HS-5 (cell line): ENCODE measurements at regions not wholly inside any gene's neighbourhood (a gene's known extent, or its start where the extent isn't known, plus 50 kb on each side); places are given as distances from the start of the nearest gene placed in this dataset.
A peak's percentile ranks its signal among the peaks of the same experiment; 100 is the strongest.
"Not testable (repeated sequence)": the region's sequence is repeated elsewhere in the genome, so short reads cannot be mapped to it uniquely, and the experiment has no call there.

ENCODE experiments used
- DNase-seq: peaks from one replicate; pipeline ENCODE4 v3.0.0-alpha.2; 2012; ENCODE audit warnings: low read depth

DNA sequence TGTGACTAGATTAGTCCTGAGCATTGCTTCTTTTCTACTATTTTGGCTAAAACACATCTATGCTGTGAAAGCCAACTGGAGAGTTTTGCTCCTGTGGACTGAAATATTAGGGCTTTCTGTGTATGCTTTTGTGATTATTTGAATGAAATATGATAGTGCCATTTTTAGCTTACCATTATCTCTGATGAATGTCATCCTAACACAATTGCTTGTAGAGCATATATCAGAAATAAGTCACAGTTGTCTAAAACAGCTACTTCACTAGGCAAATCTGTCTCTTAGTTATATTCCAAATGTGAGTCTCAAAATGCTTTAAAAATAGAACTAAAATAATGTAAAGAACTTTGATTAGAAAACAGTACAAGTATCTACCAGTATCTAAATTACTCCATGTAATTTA is 401.4 kb upstream of the PTCHD4 start:
- DNase-seq, result no peak

DNA sequence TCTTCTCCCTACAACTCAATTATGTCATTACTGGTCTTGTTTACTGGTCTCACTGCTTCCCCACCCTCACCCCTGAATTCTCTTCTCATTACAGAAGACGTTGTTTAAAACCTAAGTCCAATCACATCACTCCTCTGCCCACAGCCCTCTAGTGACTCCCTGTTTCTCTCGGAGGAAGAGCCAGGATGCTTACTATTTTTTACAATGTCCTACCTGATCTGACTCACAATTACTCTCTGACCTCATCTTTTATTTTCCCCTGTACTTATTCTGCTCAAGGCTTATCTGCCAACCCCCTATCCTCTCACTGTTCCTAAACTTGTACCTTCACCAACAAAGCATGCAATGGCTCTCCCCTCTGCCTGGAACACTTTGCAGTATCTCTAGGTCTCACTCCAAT is 400.4 kb upstream of the PTCHD4 start:
- no peak for DNase-seq

DNA sequence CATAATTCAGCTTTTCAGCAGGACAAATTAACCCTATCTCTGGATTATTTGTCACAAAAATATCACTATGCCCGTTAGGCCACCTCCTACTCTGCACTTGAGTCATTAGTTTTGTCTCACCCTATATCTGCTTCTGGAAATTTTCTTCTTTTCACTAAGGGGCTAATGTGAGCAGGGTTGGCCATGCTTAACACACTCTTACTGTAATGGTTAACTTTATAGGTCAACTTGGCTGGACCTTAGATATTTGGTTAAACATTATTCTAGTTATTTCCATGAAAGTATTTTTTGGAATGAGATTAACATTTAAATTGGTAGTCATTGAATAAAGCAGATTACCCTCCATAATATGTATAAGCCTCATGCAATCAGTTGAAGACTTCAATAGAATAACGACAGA is 394.6 kb upstream of the PTCHD4 start:
- DNase-seq, result no peak

DNA sequence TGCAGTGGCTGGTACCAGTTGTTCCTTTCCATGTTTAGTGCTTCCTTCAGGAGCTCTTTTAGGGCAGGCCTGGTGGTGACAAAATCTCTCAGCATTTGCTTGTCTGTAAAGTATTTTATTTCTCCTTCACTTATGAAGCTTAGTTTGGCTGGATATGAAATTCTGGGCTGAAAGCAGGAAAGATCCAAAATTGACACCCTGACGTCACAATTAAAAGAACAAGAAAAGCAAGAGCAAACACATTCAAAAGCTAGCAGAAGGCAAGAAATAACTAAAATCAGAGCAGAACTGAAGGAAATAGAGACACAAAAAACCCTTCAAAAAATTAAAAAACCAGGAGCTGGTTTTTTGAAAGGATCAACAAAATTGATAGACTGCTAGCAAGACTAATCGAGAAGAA is 382.4 kb upstream of the PTCHD4 start:
- not testable (repeated sequence) for DNase-seq

DNA sequence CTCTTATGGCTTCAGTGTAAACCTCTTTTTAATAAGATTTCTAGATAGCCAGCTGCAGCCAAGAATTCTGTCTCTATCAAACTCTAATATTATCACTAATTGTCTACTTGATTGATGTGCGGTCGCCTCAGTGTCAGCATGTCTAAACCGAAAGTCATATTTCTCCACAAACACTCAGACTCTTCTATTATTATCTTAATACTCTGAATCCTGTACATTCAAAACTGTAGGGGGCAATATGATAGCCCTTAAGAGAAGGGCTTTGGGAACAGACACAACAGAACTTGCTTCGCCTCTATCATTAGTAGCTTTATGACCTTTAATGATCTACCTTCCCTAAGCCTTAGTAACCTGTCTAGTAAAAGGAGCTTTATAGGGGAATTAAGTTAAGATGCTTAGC is 379.7 kb upstream of the PTCHD4 start:
- no peak for DNase-seq

DNA sequence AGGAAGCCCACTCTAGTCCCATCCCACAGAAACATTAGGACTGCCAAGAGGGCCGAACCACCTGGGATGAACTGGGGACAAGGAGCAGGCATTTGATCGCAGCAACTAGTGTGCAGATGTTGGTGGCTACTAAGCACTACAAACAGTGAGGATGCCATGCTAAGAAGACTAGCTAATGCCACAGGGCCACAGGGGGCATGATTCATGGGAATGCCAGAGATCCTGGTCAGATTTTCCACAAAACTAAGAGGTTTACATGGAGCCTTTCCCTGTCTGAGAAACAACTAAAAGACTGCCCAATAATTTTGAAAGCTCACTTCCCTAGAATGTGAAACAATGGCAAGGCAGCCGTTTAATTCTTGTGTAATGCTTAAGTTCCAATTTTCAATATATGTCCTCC is 375.9 kb upstream of the PTCHD4 start:
- DNase-seq, result no peak

DNA sequence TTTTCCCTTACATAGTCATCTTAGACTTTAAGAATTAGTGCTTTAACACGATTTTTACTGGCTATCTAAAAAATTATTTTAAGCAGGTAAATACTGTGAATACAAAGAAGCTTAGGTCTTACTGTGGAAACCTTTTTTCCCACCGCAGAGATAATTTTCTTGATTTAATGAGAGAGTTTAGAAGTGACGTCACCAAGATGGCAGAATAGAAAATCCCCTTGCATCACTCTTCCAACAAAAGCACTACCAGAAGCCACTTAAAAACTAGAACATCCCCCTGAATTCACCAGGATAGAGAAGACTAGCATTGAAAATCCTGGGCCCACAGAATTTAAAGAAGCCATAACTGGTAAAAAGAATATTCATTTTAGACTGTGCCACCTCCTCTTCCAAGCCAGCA is 375.4 kb upstream of the PTCHD4 start:
- no peak for DNase-seq

DNA sequence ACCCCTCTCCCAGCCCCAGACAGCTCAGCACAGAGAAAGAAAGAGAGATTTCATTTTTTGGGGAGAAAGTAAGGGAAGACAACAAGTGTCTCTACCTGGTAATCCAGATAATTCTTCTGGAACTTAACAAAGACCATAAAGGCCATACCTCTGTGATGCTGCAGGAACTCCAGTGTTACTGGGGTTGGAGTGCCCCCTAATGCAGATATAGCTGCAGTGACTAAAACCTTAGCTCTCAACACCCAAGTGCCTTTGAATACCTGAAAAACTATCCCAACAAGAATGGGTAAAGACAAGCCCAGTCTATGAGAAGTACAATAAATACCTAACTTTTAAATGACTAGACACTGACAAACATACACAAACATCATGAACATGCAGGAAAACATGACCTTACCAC is 365.3 kb upstream of the PTCHD4 start:
- no peak for DNase-seq

DNA sequence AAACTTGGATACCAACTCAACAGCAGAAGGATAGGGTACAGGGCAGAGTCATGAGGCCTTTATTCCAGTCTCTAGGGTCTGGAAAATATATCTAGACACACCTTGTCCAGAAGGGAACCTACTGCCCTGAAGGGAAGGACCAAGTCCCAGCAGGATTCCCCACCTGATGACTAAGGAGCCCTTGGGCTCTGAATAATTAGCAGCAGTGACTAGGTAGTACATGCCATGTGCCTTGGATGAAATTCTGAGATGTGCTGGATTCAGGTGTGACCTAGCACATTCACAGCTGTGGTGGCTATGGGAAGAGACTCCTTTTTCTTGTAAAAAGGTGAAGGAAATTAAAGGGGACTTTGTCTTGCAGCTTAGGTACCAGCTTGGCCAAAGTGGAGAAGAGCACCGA is 364.3 kb upstream of the PTCHD4 start:
- DNase-seq, result no peak

DNA sequence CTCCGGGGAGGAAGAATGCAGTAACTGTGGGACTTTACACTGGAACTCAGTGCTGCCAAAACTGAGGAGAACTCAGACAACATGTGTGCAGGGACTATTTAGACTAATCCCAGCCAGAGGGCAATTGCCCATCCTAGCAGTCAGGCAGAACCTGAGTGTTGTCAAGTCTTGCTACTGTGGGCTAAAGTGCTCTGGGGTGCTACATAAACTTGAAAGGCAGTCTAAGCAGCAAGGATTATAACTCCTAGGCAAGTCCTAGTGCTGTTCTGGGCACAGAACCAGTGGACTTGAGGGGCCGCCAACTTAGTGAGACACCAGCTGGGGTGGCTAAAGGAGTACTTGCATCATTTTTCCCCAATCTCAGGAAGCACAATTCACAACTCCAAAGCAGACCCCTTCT is 363.8 kb upstream of the PTCHD4 start:
- DNase-seq, result no peak

DNA sequence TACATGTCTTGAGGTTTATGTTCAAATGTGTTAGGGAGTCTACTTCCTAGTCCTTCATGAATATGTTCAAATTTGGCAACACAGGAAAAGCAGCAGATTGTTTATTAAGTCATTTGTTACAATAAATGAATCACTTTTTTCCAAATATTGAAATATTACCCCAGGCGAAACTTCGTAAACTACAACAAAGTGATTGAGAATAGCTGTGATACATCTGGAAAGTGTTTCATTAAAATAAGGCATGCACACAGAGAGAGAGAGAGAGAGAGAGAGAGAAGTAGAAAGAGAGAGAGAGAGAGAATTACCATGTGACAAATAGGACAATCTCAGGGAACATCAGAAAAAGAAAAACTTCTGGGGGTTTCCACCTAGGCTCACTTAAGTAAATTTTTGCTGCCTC is 363.1 kb upstream of the PTCHD4 start:
- no peak for DNase-seq

DNA sequence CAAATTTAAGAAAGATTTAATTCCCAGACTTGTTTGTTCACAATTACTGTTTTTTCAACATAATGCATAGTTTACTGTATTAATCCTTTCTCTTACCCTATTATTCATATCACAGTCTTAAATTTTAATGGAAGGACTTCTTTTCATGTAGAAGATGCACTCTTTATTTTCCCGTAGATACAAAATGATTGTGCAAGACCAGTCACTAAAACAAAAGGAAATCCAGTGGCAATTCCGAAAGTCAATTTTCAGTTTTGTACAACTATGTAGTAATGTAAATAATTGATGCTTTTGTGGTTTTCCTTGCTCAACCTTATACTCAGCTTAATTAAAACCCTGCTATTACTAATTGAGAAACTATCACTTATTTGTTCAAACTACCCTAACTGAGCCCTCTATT is 361.5 kb upstream of the PTCHD4 start:
- no peak for DNase-seq

DNA sequence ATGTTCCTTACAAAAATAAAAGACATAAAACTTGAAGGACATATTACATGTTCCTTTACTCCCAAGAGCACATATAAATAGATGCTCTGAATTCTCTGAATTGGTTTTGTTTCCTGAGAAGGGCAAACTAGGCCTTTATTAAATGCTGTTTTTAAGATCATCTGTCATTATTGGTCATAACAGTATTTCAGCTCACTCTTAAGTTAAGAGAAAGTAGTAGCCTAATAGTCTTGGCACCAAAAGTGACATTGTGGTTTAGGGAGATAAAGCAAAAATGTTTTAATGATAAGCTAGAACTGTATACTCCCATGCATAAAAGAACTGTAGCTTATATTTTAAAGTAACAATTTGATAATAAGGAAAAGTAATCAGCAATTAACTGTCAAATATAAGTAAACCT is 361.1 kb upstream of the PTCHD4 start:
- no peak for DNase-seq

DNA sequence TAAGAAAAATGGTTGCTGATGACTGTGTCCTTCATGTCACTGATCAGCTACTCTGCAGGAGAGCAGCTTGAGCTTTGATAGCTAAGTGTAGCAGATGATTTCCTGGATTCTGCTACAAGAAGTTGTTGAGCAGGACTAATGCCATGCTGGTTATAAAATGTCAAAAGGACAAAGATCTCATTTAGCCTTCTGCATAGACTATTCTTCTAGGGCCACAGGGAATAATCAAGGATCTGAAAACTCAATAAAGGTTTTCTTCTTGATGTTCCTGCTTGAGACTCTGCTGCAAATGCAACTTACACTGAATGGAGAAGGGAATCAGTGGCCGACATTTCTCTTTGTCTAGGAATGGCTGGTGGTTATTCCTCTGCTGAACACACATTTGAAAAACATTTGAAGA is 360.3 kb upstream of the PTCHD4 start:
- DNase-seq, result no peak

DNA sequence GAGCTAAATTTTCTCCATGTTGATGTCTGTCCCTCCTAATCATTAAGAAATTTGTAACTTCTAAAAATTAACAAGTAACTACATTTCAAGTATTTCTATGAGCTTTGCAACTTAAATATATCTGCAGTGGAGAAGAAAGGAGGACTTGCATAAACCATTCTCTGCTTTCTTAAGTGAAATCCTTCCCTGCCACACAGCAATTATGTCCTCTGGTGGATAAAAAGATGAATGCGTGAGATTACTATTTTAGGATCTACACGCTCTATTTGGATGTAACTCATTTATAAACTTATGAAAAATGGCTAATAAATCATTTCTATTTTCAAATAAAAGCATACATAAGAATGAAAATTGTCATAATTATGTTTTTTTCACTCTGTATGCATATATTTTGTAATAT is 338.0 kb upstream of the PTCHD4 start:
- DNase-seq, result no peak

DNA sequence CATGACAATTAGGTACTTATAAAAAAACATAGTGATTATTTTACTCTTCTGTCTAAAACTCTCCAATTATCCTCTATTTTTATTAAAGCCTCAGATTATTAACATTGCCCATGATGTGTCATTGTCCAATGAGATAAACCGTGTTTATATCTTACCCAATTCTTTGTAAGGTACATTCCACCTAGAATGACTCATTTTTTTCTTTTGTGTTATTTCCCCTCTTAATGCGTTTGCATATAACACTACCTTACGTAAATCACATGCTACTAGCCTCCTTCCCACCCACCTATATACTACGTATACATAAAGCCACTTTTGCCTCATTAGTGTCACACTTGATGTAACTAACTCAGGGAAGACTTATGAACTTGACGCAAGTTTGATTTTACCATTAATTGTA is 336.3 kb upstream of the PTCHD4 start:
- DNase-seq, result no peak

DNA sequence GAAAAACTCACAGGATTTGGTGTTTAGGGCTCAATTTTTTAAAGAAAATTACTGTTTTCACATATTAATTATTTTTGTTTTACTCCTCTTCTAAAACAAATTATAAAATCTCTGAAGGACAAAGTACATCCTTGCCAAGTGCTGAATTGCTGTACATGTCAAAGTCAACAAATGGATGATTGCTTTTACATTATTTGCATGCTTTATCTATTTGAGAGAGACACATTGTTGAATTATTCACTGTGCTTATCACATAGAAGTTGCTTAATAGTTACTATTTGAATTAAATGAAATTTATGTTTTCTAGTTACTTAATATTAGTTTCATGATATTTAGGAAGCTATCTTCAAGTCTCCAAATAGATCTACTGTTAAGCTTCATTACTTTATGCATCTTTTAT is 318.6 kb upstream of the PTCHD4 start:
- DNase-seq, result no peak

DNA sequence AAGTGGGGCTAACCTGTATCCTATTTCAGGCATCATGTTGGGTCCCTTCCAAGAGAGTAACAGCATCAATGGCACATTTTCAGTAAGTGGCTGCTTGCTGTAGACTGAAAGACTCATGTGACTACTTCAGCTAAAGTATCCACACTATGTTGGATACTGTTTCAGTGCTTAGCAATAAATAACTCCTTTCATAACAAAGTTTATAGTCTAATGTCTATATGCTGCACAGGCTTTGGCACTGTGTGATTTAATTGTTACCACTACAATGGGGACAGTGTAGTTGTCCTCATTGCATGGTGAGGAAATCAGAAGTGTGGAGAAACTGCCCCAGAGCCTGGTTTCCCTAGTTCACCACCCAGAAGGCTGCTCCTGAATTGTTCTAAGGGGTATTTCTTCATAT is 318.0 kb upstream of the PTCHD4 start:
- no peak for DNase-seq

DNA sequence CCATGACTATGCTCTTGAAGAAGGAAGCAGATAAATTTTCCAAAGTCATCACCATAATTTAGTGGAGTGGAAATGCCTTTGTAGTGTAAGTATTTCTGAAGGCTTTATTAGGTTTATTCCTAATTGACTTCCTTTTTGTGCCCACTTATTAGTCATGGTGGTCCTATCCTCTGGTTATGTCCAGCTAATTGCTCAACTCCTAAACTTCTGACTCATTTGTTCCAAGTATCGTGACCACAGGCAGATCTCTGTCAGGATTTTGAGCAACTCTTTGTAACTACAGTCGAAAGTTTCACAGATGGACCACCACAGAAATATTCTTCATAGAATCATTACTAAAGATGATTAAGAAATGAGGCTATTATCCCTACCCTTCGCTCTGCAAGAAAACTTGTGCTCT is 315.6 kb upstream of the PTCHD4 start:
- DNase-seq, result peak; percentile 52

DNA sequence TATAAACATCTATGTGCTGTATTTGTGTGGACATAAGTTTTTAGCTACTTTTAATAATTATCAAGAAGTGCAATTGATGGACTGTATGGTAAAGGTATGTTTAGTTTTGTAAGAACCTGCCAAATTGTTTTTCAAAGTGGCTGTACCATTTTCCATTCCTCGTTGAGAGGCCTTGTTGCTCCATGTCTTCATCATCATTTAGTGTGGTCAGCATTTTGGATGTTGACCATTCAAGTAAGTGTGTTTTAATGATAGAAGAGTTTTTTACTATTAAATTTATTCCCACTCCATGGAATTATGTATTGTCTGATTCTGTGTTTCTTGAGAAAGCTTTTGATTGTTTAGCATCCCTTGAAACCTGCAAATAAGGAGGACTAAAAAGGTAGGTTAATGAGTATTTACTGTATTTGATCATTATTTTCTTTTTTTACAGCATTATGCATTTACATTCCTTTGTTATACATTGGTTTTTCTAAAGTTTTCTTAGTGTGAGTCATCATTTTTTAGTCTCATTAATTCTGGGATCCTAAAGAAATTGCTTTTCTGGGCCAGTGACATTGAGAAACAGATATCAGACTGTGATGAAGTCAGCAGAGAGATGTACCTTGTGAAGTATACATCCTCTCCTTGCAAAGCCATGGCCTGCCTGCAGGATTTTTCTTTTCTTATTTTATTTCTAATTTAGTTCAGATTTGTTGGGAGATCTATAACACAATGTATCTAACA is 312.8 kb upstream of the PTCHD4 start:
- no peak for DNase-seq

DNA sequence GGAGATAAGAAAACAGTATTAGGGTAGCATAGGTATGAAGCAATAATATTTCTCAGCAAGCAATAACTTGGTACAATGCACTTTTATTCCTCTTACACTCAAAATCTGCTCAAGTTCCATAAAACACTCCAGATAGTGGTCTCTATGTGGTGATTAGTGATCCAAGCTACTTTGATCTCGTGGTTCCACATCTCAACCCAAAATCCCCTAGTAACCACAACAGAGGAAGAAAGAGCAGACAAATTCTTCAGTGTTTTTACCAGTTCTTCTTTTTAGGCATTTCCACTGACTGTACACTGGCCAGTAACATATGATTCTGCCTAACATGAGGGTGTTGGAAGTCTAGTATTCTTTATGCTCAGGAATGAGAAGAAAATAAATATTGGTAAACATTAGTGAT is 309.0 kb upstream of the PTCHD4 start:
- DNase-seq, result no peak

DNA sequence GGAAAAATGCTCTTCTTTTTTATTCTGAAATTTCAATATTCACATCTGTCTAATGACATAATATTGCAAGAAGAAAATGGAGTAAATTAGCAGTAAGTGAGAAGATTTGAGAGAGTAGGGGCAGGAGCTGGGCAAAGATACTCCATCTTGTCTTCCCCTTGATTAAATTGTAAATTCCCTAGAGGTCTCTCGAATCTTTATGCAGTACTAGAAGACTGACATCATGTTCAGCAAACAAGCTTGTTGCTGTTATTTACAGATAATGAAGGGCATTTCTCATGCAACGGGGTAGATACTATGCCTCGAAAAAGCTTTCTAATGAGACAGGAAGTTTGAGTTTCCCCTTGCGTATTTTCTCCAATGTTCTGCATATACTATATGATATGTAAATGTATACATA is 306.9 kb upstream of the PTCHD4 start:
- DNase-seq, result no peak

DNA sequence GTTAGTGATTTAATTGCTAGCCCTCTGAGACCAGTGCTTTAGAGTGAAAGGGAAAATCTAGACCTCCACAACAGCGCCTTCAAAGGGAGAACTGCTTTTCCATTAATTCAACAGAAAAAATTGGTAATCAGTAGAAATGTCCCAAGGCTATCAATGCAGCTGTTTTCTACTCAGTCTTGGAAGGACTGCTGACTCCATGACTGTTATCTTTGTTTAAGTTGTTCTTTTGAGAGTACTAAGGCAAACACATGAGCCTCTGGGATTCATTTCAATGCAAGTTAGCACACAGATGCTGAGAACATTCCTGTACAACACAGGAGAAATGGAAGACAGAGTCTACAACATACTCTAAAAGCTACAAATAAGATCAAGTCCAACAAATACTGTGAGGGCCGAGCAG is 301.7 kb upstream of the PTCHD4 start:
- no peak for DNase-seq

DNA sequence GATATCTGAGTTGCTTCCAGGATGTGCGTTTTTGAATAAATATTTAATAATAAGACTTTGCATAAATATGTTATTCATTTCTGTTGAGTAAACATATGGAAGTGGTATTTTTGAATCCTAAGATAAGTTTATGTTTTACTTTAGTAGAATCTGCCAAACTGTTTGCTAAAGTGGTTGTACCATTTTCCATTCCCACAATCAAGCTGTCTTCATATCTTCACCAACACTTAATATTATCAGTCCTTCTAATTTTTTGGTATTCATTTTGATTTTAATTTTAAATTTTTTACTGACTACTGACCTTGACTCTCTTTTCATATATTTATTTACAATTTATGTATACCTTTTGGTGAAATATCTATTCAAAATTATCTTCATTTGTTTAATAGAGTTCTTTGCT is 293.9 kb upstream of the PTCHD4 start:
- DNase-seq, result no peak

DNA sequence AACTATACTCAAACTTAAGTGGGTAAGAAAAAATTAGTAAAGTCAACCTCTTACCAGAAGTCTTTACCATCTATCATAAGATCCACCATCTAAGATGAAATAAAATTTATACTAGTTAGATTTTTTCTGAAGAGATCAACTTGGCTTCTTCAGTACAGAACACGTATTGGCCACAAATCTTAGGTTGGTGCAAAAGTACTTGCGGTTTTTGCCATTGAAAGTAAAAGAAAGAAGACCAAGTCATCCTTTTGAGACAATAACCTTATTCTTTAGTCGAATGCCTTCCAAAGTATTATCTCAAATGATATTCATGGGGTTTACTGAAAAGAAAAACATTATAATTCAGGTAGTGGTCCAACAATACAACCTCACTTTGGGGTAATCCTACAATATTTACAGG is 292.6 kb upstream of the PTCHD4 start:
- DNase-seq, result no peak
